ENCODE measurements at regions not wholly inside any gene's neighbourhood (a gene's known extent, or its start where the extent isn't known, plus 50 kb on each side); places are given as distances from the start of the nearest gene placed in this dataset.

- H3K36me3 ChIP-seq: no peaks in the 10 kb centered on the region
- H3K27ac ChIP-seq: no peak overlapping the region
- no peaks in the 10 kb centered on the region for H3K4me1 ChIP-seq (ENCODE audit: low read depth)
- no peak overlapping the region for H3K4me3 ChIP-seq
- TF ChIP-seq CTCF (IDR thresholded peaks at IDR 0.05; ENCODE audit: low read depth, low read length): no peak
- peak in 1 of 2 donors; percentile 27 for DNase-seq (ENCODE audit: low read depth in 1 of 2, low spot score in 1 of 2)
- no peaks in the 10 kb centered on the region for H3K27me3 ChIP-seq
- no peaks in the 10 kb centered on the region for H3K9me3 ChIP-seq (ENCODE audit: low read depth)
Measured at GRCh38 chr1:244341455-244342450, 110.0 kb downstream of the ADSS2 start.

GRCh38 chr1:244344001-244344400 lies 107.7 kb downstream of the ADSS2 start:
- DNase-seq (ENCODE audit: low read depth in 1 of 2, low spot score in 1 of 2): no peak
- Histone ChIP-seq H3K4me1 (ENCODE audit: low read depth) (no peaks in the 10 kb centered on the region), H3K27ac (no peak overlapping the region), H3K9me3 (ENCODE audit: low read depth) (no peaks in the 10 kb centered on the region), H3K36me3 (no peaks in the 10 kb centered on the region), H3K27me3 (no peaks in the 10 kb centered on the region), H3K4me3 (no peak overlapping the region)
- TF ChIP-seq CTCF (IDR thresholded peaks at IDR 0.05; ENCODE audit: low read depth, low read length): no peak

GRCh38 chr1:244346972-244347618 lies 104.6 kb downstream of the ADSS2 start:
- Histone ChIP-seq H3K9me3 (ENCODE audit: low read depth) (no peaks in the 10 kb centered on the region), H3K4me1 (ENCODE audit: low read depth) (no peaks in the 10 kb centered on the region), H3K27ac (no peak overlapping the region), H3K27me3 (no peaks in the 10 kb centered on the region), H3K36me3 (no peaks in the 10 kb centered on the region), H3K4me3 (no peak overlapping the region)
- no peak for TF ChIP-seq CTCF (IDR thresholded peaks at IDR 0.05; ENCODE audit: low read depth, low read length)
- DNase-seq (ENCODE audit: low read depth in 1 of 2, low spot score in 1 of 2): peak in 1 of 2 donors; percentile 33

GRCh38 chr1:244347942-244348341 lies 103.8 kb downstream of the ADSS2 start:
- no peak overlapping the region for H3K4me3 ChIP-seq
- no peak overlapping the region for H3K27ac ChIP-seq
- H3K4me1 ChIP-seq (ENCODE audit: low read depth): no peaks in the 10 kb centered on the region
- no peaks in the 10 kb centered on the region for H3K36me3 ChIP-seq
- no peaks in the 10 kb centered on the region for H3K27me3 ChIP-seq
- no peak for DNase-seq (ENCODE audit: low read depth in 1 of 2, low spot score in 1 of 2)
- H3K9me3 ChIP-seq (ENCODE audit: low read depth): no peaks in the 10 kb centered on the region
- no peak for TF ChIP-seq CTCF (IDR thresholded peaks at IDR 0.05; ENCODE audit: low read depth, low read length)

- peak in 1 of 2 donors; percentile 94 for DNase-seq (ENCODE audit: low read depth in 1 of 2, low spot score in 1 of 2)
- no peak for TF ChIP-seq CTCF (IDR thresholded peaks at IDR 0.05; ENCODE audit: low read depth, low read length)
- H3K4me3 ChIP-seq: no peak overlapping the region
- no peaks in the 10 kb centered on the region for H3K27me3 ChIP-seq
- H3K9me3 ChIP-seq (ENCODE audit: low read depth): no peaks in the 10 kb centered on the region
- no peak overlapping the region for H3K27ac ChIP-seq
- no peaks in the 10 kb centered on the region for H3K36me3 ChIP-seq
- H3K4me1 ChIP-seq (ENCODE audit: low read depth): no peaks in the 10 kb centered on the region
Measured at GRCh38 chr1:244349103-244349531, 102.6 kb downstream of the ADSS2 start.
